NT2/D1 (cell line): ENCODE measurements at regions not wholly inside any gene's neighbourhood (a gene's known extent, or its start where the extent isn't known, plus 50 kb on each side); places are given as distances from the start of the nearest gene placed in this dataset.

Source experiments
- SUZ12 ChIP-seq: IDR thresholded peaks from 2 replicates; pipeline ENCODE4 v1.6.1; 2011; ENCODE audit not compliant: insufficient read length, insufficient read depth; ENCODE audit errors: extremely low read depth
- ZNF274 ChIP-seq: IDR thresholded peaks from 2 replicates; pipeline ENCODE4 v1.6.1; 2011; ENCODE audit warnings: mild to moderate bottlenecking, low read depth, low read length

GRCh38 chr7:120186688-120187087 is 86.3 kb upstream of the KCND2 start:
- TF ChIP-seq ZNF274 (no peak), SUZ12 (no peak)
